GM18519 (cell line): ENCODE measurements at regions not wholly inside any gene's neighbourhood (a gene's known extent, or its start where the extent isn't known, plus 50 kb on each side); places are given as distances from the start of the nearest gene placed in this dataset.

ENCODE experiments used
- ATAC-seq: cut with Tn5 transposase; IDR thresholded peaks from one replicate; pipeline ENCODE4 v1.9.1; 2021; ENCODE audit warnings: mild to moderate bottlenecking, moderate library complexity; ENCODE audit not compliant: unreplicated experiment, low FRiP score

DNA sequence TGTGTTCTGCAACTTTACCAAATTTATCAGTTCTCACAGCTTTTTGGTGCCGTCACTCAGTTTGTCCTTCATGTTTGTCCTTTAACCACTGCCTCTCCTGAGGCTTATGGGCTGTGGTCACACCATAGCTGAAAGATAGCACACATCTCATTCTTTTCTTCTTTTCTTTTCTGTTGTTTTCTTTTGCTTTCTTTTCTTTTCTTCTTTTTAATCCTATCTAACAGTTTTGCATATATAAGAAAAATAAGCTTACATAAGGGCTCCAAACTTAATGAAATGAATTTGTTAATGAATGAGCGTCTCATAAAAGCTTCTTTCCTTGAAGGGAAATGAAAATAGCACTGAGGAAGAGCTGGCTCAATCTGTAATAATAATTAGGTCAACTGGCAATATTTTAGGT is 1061.2 kb downstream of the PCDH18 start:
- no peak for ATAC-seq

DNA sequence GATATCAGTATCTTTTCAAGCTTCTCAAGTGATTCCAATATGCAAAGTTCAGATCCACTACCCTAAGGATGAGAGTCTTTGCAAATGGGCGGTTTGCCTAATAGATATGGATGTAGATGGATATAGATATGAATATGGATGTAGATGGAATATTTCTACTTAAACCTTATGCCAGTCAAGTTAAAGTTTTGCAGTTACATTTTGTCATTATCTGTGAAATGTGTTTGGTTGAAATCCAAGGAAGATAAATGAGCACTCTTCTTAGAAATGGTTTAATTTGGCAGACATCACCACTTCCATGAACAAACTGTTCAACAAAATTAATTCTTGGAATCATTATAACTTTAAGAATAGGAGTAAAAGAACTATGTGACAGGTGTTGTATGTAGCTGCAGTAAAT is 1066.6 kb downstream of the PCDH18 start:
- no peak for ATAC-seq

DNA sequence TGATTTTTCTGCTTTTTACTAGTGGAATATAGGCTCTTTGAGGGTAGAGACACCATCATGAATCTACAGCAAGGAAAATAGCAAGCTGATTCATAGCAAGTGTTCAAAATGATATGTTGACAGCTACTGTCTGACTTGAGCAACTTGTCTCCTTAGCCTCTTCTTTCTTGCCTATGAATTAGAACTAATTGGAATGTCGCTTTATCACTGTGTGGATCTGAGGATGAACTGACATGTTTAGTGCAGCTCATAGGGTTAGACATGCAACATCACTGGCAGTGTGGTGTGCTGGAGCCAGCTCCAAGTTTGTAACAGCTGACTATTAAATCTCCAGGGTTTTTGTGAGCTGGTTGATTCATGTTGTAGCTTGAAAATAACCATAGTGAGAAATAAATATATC is 1068.4 kb downstream of the PCDH18 start:
- no peak for ATAC-seq

DNA sequence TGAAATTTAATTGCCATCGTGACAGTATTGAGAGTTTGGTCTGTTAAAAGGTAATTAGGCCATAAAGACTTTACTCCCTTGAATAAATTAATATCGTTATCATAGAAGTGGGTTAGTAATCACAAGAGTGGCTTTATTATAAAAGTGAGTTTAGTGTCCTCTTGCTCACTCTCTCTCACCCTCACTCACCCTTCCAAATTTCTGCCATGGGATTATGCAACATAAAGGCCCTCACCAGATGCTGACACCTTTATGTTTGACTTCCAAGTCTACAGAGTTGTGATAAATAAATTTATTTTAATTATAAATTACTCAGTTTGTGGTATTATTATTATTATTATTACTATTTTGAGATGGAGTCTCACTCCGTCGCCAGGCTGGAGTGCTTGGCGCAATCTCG is 1070.8 kb downstream of the PCDH18 start:
- ATAC-seq = no peak

DNA sequence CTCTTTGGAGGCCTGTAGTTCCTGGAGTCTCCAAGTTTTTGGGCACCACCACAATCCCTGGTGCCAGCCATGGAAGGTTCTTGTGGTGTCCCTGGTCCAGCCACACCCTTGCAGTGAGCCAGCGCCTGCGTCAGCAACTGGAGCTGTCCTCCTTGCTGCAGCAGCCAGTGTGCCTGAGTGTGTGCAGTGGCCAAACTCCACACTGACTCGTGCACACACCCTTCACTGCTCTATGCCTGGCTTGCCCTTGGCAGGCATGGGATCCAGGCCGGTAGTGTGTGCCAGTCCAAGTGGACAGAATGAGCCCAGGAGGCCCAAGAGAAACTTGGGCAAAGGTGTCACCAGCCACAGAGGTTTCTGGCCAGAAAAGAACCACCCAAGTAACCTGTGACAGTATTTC is 1074.0 kb downstream of the PCDH18 start:
- no peak for ATAC-seq

DNA sequence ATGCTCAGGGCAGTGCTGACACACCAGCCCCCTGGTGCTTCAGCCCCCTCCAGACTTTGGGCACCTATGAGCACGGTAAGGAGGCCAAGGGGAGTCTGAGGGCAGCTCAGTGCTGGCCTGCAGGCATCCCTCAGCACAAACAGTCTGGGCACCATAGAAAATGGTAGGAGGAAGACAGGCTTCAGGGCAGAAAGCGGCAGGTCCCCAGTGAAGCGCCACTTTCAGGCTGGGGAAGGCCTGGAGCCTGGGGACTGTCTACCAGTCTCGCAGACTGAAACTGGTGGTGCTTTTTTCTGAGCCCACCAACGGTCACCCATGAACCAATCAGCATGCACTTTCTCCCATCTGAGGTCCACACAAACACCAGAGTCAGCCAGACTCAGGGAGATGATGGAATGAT is 1074.7 kb downstream of the PCDH18 start:
- no peak for ATAC-seq

DNA sequence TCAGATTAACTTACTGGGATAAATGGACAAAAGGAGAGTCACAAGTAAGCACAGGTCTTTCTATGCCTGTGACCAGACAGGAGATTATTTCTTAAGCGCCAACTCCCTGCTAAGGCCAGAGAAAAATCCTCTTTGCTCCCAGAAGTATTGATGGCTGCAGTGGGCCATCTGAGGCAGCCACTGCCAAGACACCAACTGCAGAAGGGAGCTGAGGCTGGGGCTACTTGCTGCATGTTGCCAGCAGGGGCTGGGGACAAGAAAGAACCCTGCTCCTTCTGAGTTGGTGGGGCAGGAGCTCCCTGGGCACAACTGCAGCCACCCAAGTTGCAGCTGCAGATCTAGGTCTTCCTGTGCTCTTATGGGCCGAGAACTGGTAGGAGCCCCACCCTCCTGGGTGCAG is 1075.3 kb downstream of the PCDH18 start:
- ATAC-seq = no peak

DNA sequence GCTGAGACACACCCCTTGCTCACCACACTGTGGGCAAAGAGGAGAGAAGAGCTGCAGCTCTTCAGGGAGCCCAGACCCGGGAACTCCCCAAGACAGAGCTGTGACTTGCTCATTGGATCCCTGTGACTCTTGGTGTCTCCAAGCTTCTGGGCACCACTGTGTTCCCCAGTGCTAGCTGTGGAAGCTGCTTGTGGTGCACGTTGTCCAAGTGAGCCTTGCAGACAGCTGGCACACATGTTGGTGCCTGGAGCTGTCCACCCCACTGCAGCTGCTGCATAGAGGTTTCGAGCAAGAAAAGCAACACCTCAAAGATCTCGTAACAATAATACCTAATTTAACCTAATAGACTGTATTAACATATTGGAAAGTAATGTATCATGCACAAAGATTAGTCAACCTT is 1089.3 kb downstream of the PCDH18 start:
- no peak for ATAC-seq

DNA sequence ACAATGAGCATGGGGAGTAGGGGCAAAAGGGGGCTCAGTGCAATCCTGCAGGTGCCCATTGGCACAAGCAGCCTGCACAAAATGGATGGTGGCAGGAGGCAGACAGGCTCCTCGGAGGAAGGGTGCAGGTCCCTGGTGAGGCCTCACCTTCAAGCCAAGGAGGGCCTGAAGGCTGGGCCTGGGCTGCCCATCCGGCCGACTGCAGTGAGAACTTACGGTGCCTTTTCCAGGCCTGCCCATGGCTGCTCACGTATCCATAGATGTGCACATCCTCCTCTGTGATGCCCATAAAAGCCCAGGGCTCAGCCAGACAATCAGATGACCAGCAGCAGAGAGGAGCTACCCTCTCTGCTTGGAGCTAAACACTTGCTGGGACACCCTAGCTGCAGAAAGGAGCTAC is 1089.8 kb downstream of the PCDH18 start:
- no peak for ATAC-seq

DNA sequence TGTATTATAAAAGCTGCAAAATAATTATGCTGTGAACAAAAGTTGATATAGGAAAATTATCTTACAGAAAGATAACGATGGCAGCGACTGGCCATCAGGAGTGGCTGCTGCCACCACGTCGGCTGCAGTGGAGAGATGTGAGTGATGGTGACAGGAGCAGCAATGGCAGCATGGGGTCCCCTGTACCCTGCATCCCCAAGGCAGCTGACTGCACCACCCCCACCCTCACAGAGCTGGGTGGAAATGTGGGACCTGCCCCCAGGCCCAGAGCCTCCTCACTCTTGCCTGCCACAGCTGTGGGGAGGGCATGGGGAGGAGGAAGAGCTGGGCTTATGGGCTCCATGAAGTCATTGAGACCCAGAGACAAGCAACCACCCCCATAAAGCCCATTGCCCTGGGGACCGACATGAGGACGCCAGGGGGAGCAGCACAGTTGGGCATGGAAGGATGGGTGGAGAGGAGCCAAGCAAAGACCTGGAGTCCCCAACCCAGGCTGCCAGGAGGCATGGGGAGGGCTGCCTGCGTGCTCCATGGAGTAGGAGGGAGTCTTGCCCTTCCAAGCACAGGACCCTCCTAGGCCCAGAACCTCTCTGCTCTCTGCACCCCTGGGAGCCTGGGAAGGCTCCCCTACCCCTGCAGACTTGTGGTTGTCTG is 1090.5 kb downstream of the PCDH18 start:
- ATAC-seq = no peak

DNA sequence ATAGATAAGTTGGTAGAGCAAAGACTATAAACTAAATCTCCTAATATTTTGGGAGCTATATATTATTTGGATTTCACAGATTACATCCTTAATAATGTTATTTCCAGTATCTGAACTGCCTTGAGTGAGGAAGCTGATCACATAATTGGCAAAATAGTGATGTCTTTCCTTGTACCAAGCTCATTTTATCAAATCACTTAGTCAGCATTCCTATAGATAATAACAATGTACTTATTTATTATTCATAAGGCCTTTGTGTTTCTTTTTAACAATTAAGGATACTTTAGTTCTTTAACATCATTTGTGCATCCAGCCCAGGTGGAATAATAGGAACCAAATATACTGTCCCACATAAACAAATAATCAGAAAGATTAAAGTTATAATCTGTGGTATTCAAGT is 1093.6 kb downstream of the PCDH18 start:
- no peak for ATAC-seq

DNA sequence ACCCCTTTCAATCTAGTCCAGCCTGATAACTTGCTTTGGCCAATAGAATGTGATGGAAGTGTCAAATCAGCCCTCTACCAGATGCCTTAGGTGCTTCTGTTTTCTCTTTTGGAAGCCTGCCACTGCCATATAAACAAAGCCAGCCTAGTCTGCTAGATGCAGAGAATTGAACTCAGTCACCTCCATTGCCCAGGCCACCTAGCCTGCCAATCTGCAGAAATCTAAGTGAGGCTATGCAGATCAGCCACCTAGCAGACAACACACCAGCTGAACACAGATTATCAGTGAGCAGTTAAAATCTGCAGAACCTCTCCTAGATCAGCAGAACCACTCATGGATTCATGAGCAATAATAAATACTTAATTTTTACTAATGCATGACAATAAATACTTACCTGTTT is 1108.2 kb downstream of the PCDH18 start:
- ATAC-seq = no peak

DNA sequence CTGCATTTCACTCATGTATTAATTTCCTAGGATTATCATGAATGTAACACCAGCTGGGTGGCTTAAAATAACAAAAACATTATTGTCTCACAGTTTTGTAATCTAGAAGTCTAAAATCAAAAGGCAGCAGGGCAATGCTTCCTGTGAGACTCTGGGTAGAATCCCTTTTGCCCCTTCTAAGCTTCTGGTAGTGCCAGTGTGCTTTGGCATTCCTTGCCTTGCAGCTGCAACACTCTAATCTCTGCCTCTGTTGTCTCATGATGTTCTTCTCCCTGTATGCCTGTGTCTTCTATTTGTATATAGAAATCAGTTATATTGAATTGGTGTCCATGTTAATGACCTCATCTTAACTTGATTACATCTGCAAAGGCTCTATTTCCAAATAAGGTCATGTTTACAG is 1117.3 kb downstream of the PCDH18 start:
- no peak for ATAC-seq

DNA sequence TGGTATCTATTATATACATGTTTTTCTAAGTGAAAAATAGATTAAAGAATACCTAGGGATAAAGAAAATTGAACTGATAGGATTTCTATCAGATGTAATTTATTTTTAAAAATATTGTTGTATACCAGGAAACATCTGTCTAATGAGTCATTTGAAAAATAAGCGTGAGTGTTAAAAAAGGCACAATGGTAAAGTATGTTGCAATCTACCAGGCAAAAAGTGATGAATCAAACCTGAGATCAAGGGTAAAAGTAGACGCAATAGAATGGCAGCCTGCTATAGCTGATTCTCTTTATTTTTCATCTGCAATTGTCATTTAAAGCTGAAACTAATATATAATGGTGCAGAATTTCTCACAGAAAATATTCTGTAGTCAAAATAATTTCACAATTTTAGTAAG is 1119.6 kb downstream of the PCDH18 start:
- no peak for ATAC-seq

DNA sequence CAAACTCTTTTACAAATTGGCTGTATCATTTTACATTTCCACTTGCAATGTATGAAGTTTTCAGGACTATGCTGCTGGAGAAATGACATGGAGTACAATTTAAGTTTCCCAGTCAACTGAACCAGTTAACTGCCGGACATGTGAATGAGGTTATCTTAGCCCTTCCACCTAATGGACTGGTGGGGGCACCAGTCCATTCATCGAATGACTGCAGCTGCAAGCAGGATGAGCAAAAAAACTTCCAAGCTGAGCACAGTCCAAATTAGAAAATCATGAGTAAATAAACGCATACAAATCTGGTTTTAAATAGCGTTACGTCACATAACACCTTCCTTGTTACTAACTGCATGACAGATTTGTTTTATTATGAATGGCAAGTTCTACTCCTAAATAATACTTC is 1131.5 kb downstream of the PCDH18 start:
- ATAC-seq = no peak

DNA sequence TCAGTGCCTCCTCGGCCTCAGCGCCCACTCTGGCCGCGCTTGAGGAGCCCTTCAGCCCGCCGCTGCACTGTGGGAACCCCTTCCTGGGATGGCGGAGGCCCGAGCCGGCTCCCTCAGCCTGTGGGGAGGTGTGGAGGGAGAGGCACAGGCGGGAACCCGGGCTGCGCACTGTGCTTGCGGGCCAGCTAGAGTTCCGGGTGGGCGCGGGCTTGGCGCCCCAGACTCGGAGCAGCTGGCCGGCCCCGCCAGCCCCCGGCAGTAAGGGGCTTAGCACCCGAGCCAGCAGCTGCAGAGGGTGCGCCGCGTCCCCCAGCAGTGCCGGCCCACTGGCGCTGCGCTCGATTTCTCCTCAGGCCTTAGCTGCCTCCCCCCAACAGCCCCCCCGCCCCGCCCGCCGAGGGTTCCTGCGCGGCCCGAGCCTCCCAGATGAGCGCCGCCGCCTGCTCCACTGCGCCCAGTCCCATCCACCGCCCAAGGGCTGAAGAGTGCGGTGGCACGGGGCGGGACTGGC is 1137.0 kb downstream of the PCDH18 start:
- ATAC-seq = no peak

DNA sequence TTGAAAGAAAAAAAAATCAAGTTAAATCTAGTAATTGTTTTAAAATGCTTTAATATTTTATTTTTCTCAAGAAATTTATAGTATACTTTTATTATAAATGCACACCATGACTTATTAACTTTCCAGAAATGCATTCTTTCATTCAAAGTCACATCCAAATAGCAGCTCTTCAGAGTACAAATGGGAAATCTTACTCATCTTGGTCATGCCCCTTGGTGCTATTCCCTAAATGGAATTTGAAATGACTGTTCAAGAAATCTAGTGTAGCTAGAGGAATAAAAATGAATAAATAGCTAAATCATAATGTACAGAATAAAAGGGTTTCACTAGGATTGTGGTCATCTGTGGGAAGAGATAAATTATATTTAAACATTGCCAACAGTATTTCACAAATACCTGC is 1139.7 kb downstream of the PCDH18 start:
- ATAC-seq = no peak

DNA sequence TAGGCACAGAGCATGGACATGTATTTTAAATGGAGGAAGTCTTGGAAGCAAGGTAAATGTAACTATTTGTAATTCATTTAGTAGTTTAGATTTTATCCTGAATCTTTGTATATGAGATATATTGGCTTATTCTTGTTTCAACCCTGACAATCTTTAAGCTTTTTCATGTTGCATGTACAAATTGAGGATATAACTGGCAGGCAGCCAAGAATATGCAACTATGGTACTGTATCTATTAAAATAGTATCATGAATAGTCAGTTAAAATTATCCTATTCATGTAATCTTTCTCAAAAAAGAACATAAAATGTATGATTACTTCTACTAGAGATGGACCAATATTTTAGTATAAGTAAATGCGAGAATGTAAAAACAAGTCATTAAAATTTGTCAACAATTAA is 1141.5 kb downstream of the PCDH18 start:
- no peak for ATAC-seq

DNA sequence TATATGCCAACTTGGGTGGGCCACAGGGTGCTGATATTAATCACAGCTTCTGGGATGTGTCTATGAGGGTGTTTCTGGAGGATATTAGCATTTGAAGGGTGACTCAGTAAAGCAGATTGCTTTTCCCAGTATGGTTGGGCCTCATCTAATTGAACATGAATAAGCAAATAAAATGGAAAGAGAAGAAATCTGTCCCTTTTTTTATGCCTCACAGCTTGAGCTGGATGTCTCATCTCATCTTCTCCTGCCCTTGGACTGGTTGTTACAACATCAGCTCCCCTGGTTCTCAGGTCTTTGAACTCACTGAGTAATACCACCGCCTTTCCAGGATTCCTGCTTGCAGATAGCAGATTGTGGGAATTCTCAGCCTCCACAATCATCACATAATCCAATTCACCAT is 1149.2 kb downstream of the PCDH18 start:
- no peak for ATAC-seq

DNA sequence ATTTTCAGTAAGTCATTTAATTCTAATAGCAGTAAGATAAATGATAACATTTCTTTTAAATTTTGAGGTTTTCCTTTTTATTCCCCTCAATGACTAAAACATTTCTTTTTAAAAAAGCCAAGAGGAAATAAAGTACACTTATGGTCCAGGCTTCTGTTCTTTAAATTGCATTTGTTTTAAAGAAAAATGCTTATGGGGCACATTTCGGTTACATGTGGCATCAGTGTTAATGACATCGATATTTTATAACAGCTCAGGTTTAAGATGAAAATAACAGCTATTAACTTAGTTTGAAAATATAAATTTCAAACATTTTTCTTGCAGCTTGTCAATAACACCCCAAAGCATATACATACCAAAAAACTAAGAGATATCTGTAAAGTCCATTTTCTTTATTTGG is 1161.1 kb downstream of the PCDH18 start:
- ATAC-seq = no peak

DNA sequence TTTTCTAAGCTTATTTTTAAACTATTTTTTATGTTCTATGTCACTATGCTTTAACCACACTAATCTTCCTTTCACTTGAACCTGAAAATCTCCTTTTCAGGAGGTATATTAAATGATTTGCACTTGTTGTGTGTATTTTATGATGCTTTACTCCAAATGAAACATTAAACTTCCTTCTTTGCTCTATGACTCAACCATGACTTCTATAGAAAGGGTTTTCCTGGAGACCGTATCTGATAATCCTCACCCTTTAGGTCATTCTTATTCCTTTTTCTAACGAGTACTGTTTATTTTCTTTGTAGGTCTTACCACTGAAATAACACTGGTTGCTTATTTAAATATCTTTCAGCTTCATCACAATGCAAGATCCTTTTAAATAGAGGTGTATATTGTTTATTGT is 1163.2 kb downstream of the PCDH18 start:
- no peak for ATAC-seq

DNA sequence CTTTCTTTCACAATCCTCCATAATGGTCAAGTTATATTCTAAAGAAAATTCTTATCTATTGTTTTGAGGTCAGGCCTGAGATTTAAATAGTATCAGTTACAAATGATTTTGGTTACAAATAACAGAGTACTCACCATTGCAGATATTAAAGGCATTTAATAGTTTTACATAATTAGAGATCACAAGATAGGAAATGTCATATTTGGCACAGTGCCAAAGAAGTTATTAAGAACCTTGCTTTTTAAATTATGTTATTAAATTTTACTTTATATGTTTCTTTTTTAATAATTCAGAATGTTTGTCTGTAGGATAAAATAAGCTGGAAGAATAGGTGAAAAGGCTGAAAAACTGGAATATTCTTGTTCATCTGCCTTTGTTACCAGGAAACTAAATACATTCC is 1174.7 kb downstream of the PCDH18 start:
- ATAC-seq = no peak

DNA sequence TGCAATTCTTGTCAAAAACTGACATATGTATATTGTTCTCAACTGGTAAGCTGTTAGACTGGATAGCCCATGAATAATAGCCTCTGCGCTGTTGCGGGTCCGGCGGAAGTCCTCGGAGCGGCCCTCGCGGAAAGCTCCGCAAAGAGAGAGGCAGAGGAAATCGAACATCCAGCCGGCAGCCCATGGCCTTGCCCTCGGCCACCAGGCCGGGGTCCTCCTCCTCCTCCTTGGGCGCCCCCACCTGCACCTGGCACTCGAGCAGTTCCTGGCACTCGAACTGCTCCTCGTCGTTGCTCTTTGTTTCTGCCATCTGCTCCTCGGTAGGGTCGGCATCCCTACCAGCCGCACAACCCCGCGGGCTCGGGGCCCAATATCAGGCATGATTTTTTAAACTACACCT is 1176.3 kb downstream of the PCDH18 start:
- ATAC-seq = no peak
